Bronchial epithelial cell (primary cell): ENCODE measurements at regions not wholly inside any gene's neighbourhood (a gene's known extent, or its start where the extent isn't known, plus 50 kb on each side); places are given as distances from the start of the nearest gene placed in this dataset.
"Not testable (repeated sequence)": the region's sequence is repeated elsewhere in the genome, so short reads cannot be mapped to it uniquely, and the experiment has no call there.

Source experiments
- DNase-seq: peaks from one replicate; pipeline ENCODE4 v3.0.0-alpha.2; 2010; ENCODE audit warnings: low read depth
- FAIRE-seq: peaks from 2 replicates; lab custom pipeline; 2011; peaks lifted over from hg19 to GRCh38; lab: Jason Lieb, UNC
- H3K27me3 ChIP-seq: 2 replicates; pipeline ENCODE4 v1.5.1; 2011; ENCODE audit warnings: low read length; ENCODE audit not compliant: control insufficient read depth, insufficient read depth
- H3K36me3 ChIP-seq: 2 replicates; pipeline ENCODE4 v1.5.1; 2011; ENCODE audit warnings: low read length; ENCODE audit not compliant: control insufficient read depth, insufficient read depth
- H3K4me3 ChIP-seq: 2 replicates; pipeline ENCODE4 v1.5.1; 2011; ENCODE audit warnings: mild to moderate bottlenecking, low read depth, low read length, control low read depth
- TF ChIP-seq, protein P1 (sequence below): IDR thresholded peaks from 2 replicates; pipeline ENCODE4 v1.5.1; 2011; ENCODE audit warnings: mild to moderate bottlenecking, moderate library complexity, low read length, control low read depth, inconsistent platforms; ENCODE audit not compliant: insufficient read depth, severe bottlenecking

GRCh38 chr10:121134711-121135110 lies 283.5 kb downstream of the WDR11 start:
- DNase-seq (no peak), FAIRE-seq (no peak)
- TF ChIP-seq, protein P1, sequence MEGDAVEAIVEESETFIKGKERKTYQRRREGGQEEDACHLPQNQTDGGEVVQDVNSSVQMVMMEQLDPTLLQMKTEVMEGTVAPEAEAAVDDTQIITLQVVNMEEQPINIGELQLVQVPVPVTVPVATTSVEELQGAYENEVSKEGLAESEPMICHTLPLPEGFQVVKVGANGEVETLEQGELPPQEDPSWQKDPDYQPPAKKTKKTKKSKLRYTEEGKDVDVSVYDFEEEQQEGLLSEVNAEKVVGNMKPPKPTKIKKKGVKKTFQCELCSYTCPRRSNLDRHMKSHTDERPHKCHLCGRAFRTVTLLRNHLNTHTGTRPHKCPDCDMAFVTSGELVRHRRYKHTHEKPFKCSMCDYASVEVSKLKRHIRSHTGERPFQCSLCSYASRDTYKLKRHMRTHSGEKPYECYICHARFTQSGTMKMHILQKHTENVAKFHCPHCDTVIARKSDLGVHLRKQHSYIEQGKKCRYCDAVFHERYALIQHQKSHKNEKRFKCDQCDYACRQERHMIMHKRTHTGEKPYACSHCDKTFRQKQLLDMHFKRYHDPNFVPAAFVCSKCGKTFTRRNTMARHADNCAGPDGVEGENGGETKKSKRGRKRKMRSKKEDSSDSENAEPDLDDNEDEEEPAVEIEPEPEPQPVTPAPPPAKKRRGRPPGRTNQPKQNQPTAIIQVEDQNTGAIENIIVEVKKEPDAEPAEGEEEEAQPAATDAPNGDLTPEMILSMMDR: no peak
- H3K4me3 ChIP-seq: no peak overlapping the region
- H3K27me3 ChIP-seq: peaks cover 2% of the 10 kb centered on the region
- H3K36me3 ChIP-seq: no peaks in the 10 kb centered on the region

- Histone ChIP-seq H3K27me3 (peaks cover 2% of the 10 kb centered on the region), H3K36me3 (no peaks in the 10 kb centered on the region), H3K4me3 (no peak overlapping the region)
- DNase-seq (no peak), FAIRE-seq (no peak)
- TF ChIP-seq, protein P1: no peak
Observed at GRCh38 chr10:121135512-121135911, 284.4 kb downstream of the WDR11 start.

DNA sequence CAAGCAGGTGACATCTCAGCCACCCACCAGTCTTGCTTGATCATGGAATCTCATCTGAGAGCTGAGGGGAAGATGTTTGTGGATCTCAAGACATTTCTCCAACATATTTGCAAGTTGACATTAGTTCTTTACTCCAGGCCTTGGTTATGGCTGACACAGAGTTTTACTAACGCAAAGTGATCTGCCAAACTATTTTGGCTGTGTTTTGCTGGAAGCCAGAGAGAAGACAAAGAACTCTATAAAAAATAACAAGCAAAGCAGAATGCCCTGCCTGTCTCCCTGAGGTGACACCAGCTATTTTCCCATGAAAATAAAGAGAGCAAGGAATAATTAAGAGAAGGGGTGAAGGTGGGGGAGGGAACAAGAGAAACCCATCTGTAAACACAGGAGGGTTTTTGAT lies 286.4 kb downstream of the WDR11 start:
- Histone ChIP-seq H3K27me3 (peaks cover 2% of the 10 kb centered on the region), H3K36me3 (no peaks in the 10 kb centered on the region), H3K4me3 (no peak overlapping the region)
- FAIRE-seq (no peak), DNase-seq (no peak)
- TF ChIP-seq, protein P1: no peak

DNA sequence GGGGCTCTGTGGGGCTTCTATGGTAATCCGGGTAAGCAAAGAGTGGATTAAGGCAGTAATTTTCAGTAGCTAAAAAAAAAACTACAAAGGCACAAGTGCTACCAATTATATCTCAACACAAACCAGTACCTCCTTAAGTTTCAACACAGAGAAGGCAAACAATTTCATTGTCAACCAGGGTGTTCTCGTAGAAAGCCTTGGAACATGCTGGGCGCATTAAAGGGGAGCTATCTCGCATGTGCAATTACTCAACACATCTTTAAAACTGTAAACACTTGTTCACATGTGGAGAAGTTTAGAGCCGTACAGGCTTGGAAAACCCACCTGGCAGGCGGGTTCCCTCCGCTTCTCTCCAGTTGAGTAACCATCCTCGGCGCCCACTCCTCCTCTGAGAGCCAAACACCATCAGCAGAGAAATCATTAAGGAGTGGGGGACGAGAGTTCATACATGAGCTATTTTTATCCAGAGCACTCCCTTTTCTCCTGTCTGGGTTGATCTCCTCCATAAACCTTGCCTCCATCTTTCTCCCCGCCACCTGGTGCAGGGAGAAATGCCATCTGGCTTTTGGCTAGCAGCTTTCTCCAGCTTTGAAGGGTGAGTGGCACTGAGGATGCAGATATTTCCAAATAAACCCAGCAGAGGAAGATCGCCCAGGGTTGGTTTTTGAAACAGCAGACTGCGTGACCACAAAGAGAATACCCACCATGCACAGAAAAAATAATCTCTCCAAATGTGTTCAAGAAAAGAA lies 287.1 kb downstream of the WDR11 start:
- Histone ChIP-seq H3K27me3 (peaks cover 2% of the 10 kb centered on the region), H3K4me3 (no peak overlapping the region), H3K36me3 (no peaks in the 10 kb centered on the region)
- DNase-seq (no peak), FAIRE-seq (no peak)
- TF ChIP-seq, protein P1: no peak

- TF ChIP-seq, protein P1: no peak
- no peak overlapping the region for H3K4me3 ChIP-seq
- no peak for FAIRE-seq
Observed at GRCh38 chr10:121138918-121139317, 287.8 kb downstream of the WDR11 start.

DNA sequence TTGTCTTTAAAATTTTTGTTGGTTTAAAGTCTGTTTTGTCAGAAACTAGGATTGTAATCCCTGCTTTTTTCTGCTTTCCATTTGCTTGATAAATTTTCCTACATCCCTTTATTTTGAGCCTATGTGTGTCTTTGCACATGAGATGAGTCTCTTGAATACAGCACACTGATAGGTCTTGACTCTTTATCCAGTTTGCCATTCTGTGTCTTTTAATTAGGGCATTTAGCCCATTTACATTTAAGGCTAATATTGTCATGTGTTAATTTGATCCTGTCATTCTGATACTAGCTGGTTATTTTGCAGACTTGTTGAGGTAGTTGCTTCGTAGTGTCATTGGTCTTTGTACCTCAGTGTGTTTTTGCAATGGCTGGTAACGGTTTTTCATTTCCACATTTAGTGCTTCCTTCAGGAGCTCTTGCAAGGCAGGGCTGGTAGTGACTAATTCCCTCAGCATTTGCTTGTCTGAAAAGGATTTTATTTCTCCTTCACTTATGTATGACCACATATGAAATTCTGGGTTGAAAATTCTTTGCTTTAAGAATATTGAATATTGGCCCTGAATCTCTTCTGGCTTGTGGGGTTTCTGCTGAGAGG lies 294.7 kb downstream of the WDR11 start:
- H3K36me3 ChIP-seq, H3K4me3 ChIP-seq, H3K27me3 ChIP-seq, FAIRE-seq, DNase-seq: not testable (repeated sequence)

More at GRCh38 chr10:121138918-121139317, 287.8 kb downstream of the WDR11 start:
- no peak for DNase-seq
- no peaks in the 10 kb centered on the region for H3K36me3 ChIP-seq
- H3K27me3 ChIP-seq: peaks cover 2% of the 10 kb centered on the region
